ENCODE measurements at regions not wholly inside any gene's neighbourhood (a gene's known extent, or its start where the extent isn't known, plus 50 kb on each side); places are given as distances from the start of the nearest gene placed in this dataset.

GRCh38 chr1:195337646-195338045, 1270.6 kb downstream of the KCNT2 start:
- H3K27ac ChIP-seq = no peak overlapping the region
- TF ChIP-seq CTCF (IDR thresholded peaks at IDR 0.05) (no peak), ZFX (IDR thresholded peaks at IDR 0.05; ENCODE audit: borderline replicate concordance) (no peak)

GRCh38 chr1:195336812-195337211, 1271.4 kb downstream of the KCNT2 start:
- no peak overlapping the region for H3K27ac ChIP-seq
- TF ChIP-seq ZFX (IDR thresholded peaks at IDR 0.05; ENCODE audit: borderline replicate concordance) (no peak), CTCF (IDR thresholded peaks at IDR 0.05) (no peak)

GRCh38 chr1:195335541-195335940, 1272.7 kb downstream of the KCNT2 start:
- no peak overlapping the region for H3K27ac ChIP-seq
- TF ChIP-seq ZFX (IDR thresholded peaks at IDR 0.05; ENCODE audit: borderline replicate concordance) (no peak), CTCF (IDR thresholded peaks at IDR 0.05) (no peak)

GRCh38 chr1:195332102-195332501, 1276.1 kb downstream of the KCNT2 start:
- no peak overlapping the region for H3K27ac ChIP-seq
- TF ChIP-seq CTCF (IDR thresholded peaks at IDR 0.05) (no peak), ZFX (IDR thresholded peaks at IDR 0.05; ENCODE audit: borderline replicate concordance) (no peak)

- TF ChIP-seq CTCF (IDR thresholded peaks at IDR 0.05) = no peak
- no peak for TF ChIP-seq ZFX (IDR thresholded peaks at IDR 0.05; ENCODE audit: borderline replicate concordance)
Measured at GRCh38 chr1:195328681-195329080, 1279.6 kb downstream of the KCNT2 start.

GRCh38 chr1:195328102-195328501, 1280.1 kb downstream of the KCNT2 start:
- no peak overlapping the region for H3K27ac ChIP-seq
- TF ChIP-seq CTCF (IDR thresholded peaks at IDR 0.05) (no peak), ZFX (IDR thresholded peaks at IDR 0.05; ENCODE audit: borderline replicate concordance) (no peak)

More at GRCh38 chr1:195328681-195329080, 1279.6 kb downstream of the KCNT2 start:
- no peak overlapping the region for H3K27ac ChIP-seq

GRCh38 chr1:195327361-195327760, 1280.9 kb downstream of the KCNT2 start:
- no peak overlapping the region for H3K27ac ChIP-seq
- TF ChIP-seq ZFX (IDR thresholded peaks at IDR 0.05; ENCODE audit: borderline replicate concordance) = no peak
- no peak for TF ChIP-seq CTCF (IDR thresholded peaks at IDR 0.05)

All from 22Rv1 (cell line).